NCI-H774 (cell line): ENCODE measurements at regions not wholly inside any gene's neighbourhood (a gene's known extent, or its start where the extent isn't known, plus 50 kb on each side); places are given as distances from the start of the nearest gene placed in this dataset.
"Not testable (repeated sequence)": the region's sequence is repeated elsewhere in the genome, so short reads cannot be mapped to it uniquely, and the experiment has no call there.

Source experiments
- DNase-seq: peaks from one replicate; lab custom pipeline; 2025; lab: John Stamatoyannopoulos, UW

GRCh38 chr4:169934794-169935429 is 91.3 kb downstream of the MFAP3L start:
- DNase-seq: no peak

DNA sequence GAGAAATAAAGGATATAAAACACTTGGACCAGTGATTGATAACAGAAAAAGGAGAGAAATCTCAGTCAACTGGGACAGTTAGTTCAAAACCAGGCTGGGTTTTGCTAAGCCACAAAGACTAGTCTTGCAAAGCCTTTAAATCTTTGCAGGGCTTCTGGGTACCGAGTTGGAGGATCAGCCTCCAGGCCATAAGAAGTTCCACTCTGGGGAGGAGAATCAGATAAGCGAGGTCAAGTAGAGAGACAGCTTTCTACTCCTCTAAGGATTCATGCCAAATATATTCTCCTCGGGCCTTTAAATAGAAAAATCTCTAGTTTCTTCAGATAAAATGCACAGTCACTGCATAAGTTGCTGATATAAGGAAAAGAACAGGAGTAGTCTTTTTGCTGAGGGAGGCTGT is 92.7 kb downstream of the MFAP3L start:
- no peak for DNase-seq

- no peak for DNase-seq
Measured at GRCh38 chr4:169931964-169932363, 94.2 kb downstream of the MFAP3L start.

GRCh38 chr4:169930755-169931154 is 95.4 kb downstream of the MFAP3L start:
- not testable (repeated sequence) for DNase-seq

- no peak for DNase-seq
Measured at GRCh38 chr4:169927280-169927679, 98.9 kb downstream of the MFAP3L start.

DNA sequence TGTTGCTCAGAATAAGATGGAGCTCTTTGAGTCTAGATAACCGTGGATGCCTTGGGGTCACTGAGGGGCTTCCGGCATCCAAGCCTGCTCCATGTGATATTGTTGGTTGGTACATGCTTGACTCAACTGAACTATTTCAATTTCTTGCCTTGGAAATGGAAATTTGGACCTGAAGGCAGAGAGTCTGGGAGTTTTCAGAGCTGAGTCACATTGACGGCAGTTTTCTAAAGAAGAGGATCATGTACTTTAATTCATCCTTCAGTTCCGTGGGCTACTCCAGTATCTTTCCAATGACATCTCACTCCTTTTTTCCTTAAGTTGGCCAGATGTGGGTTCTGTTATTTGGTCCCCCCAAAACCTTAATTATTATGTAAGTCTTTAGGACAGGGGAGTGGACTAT is 100.5 kb downstream of the MFAP3L start:
- no peak for DNase-seq

DNA sequence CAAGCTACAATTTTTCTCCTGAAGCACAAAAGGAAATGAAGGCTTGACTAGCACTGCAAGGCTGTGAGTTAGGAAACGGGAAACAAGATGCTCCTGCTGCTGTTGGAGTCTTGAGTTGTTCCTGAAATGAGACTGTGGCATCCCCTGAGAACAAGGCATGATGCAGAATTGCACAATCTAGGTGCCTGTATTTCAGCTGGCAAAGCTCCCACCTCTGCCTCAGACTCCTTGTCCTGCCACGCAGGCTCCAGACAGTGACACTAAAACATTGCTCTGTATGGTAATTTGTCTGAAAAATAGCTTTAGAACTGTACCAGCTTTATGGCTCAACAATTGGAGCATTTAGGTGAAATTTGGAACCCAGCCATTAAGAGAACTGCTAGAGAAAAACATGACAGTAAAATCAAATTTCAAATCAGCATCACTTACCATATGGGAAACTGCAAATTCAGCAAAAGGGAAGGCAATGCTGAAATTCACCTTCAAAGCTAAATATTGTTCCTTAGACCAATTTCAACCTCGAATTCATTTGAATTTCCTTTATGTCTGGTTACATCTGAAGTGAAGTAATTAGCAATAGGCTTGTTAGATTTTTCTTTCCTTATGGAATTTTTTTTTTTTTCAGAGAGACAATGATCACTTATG is 103.4 kb downstream of the MFAP3L start:
- no peak for DNase-seq

DNA sequence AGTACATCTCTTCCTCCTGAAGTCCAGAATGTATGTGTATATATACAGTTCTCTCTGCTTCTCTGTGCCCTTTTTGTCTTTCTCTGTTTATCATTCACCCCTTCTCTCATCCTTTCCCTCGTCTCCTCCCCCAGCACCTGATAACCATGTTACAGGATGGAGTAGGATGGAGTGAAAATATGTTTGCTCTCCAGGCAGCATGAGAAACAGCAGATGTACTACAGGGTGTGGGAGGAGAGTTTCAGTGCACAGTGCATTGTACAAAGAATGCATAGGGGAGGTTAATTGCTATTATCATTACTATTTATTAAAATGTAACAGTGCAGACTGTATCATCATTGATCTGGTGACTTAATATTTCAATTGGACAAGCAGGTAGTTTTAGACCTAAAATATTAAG is 104.5 kb downstream of the MFAP3L start:
- no peak for DNase-seq

- no peak for DNase-seq
Measured at GRCh38 chr4:169921237-169921636, 105.0 kb downstream of the MFAP3L start.

DNA sequence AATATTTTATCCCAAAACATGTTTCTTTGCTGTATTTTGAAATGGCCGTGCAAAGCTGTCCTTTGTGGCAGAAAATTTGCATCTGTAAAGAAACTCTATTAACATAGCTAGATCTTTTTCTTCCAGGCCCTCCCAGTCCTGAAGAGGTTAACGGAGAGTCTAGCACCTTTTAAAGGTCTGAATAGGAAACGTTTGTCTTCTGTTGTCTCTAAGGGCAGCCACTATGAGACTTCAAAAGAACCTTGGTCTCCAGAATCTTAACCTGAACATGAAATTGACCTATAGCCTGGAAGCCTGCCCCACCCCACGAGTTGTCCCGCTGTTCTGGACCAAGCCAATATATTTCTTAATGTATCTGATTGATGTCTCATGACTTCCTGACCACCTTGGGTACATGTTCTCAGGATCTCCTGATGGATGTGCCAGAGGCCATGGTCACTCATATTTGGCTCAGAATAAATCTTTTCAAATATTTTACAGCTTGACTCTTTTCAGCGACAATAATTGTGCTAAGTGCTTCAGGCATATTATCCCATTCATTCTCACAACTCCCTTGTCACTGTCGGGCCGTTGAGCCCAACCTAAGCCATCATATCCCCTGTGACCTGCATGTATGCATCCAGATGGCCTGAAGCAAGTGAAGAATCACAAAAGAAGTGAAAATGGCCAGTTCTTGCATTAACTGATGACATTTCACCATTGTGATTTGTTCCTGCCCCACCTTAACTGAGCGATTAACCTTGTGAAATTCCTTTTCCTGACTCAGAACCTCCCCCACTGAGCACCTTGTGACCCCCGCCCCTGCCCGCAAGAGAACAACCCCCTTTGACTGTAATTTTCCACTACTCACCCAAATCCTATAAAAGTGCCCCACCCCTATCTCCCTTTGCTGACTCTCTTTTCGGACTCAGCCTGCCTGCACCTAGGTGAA is 106.7 kb downstream of the MFAP3L start:
- not testable (repeated sequence) for DNase-seq

DNA sequence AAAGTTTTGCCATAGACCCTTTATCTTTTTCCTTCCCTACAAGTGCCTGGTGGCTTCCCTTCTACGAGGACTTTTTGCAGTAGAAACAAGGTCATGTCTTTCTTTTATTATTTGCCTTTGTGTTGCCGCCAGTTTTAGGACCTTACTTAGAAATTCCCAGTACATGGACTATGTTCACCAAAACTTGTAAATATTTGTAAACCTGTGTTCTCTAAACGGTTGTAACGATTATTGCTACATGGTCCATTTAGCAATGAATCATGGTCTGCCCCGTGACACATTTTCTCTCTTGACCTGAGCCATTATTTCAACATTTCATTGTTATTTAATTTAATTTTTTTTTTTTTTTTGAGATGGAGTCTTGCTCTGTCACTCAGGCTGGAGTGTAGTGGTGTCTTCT is 110.7 kb downstream of the MFAP3L start:
- no peak for DNase-seq

DNA sequence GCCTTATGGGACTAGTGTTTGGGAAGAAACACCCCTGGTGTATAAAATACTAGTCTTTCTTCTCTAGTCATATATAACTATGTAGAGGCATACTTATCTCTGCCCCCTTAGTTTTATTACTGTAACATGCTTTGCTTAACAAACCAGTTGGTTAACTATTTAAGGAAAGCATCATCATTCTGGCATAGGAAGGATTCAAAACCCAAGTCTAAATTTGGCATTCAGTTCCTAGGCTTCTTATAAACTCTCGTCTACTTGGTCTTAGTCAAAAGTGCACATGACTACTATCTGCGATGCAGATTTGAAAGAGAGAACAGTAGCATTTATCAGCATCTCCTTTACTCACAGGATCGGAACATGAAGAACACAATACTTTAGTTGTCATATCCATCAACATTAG is 111.3 kb downstream of the MFAP3L start:
- DNase-seq: no peak

GRCh38 chr4:169912996-169913395 is 113.2 kb downstream of the MFAP3L start:
- DNase-seq: no peak

DNA sequence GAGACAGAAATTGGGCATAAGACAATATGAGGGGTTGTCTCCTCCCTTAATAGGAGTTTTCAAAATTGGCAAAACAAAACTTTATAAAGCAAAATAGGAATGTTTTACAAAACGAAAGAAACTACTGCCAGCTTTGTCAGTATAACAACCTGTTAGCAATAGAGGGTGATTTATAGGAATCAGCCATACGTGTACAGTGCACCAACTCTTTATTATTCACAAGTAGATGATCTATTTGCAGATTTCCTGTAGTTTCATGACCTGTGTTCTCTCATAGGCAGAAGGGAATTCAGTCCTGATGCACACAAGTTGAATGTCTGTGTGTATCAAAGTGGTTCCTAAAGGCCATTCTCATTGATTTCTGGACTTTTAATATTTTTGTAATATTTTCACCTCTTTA is 116.3 kb downstream of the MFAP3L start:
- no peak for DNase-seq

DNA sequence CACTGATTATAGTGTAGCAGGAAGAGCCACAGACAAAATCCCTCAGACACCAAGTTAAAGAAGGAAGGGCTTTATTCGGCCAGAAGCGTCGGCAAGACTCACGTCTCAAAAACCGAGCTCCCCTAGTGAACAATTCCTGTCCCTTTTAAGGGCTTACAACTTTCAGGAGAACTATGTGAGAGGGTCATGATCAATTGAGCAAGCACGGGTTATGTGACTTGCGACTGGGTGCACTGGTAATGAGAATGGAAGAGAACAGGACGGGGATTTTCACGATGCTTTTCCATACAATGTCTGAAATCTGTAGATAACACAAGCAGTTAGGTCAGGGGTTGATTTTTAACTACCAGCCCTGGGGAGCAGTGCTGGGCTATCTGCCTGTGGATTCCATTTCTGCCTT is 116.7 kb downstream of the MFAP3L start:
- DNase-seq: no peak

DNA sequence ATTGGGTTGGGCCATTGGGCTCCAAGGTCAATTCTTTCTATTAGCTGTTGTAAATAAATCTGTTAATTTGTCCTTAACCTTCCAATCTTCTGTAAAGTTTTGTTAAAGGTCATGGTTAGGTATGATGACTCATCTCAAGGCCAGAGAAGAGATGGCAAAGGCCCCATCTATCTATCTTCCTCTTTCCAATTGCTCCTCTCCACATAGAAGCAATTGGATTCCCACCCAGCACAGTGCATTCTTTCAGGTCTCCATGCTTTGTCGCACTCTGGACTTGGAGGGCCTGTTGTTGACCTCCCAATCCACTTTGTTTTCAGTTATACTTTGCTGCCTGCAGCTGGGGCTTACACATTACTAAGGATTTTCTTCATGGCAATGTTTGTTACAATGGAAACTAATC is 118.5 kb downstream of the MFAP3L start:
- DNase-seq: no peak

DNA sequence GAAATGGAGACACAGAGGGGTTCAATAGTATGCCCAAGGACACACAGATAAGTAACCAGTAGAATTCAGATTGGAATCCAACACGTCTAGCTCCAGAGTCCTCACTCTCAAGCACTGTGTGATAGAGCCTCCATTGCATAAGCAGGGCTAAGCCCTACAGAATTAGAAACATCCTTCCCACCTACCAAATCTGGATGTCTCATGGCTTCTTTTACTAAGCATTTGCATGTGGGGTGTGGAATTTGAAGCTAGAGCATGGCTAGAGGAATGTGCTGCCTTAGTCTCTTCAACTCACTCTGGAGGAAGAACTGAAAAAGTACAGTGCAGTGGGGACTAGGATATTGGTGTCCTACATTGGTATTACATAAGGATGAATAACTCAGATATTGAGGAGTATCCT is 119.4 kb downstream of the MFAP3L start:
- no peak for DNase-seq

GRCh38 chr4:169906104-169906503 is 120.1 kb downstream of the MFAP3L start:
- DNase-seq: no peak

DNA sequence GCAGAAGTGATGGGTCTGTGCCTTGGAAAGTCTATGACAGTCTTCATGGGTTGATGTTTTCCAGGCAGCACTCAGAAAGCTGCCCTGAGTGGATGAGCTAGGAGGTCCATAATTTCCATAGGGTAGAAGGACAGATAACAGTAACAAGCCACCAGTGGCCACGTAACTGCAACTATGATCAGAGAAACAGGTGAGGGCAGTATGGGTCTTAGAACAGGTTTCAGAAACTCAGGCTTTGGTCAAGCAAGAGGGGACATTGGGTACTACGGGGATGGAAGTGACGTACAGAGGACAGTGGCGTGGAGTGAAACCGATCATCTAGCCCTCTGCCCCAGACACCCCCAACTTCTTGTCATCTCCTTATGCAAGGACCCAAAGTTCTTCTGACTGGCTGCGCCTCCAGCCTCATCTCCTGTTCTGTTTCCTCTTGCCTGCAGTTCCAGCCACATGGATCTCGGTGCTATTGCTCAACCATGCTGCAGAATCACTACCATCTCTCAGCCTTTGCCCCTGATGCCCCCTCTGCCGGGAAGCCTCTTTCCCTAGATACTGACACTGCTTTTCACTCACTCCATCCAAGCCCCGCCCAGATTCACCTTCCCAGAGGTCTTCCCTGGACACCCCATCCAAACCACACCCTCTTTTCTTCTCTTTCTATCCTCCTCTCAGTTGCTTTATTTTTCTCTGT is 123.4 kb downstream of the MFAP3L start:
- no peak for DNase-seq

- DNase-seq: no peak
Measured at GRCh38 chr4:169900241-169900845, 125.9 kb downstream of the MFAP3L start.

GRCh38 chr4:169899295-169899694 is 126.9 kb downstream of the MFAP3L start:
- DNase-seq: no peak

DNA sequence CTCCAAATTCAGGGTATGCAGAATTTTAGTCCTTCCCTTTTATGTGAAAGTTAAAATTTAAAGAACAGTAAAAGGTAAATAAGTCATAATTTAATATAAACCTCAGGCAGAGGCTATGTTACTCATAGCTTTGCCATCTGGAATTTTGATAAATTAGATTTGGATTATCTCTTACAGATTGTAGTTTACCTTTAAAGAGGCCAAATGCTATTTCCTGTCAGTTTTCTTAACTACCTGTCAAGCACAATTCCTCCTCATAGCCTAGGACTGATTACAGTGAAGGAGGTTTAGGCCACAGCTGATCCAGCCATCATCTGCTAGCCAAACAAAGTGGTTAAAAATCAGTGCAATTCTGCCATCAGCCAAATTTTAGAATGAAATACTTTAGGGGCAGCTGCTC is 128.1 kb downstream of the MFAP3L start:
- no peak for DNase-seq
